ENCODE measurements at regions not wholly inside any gene's neighbourhood (a gene's known extent, or its start where the extent isn't known, plus 50 kb on each side); places are given as distances from the start of the nearest gene placed in this dataset.

DNA sequence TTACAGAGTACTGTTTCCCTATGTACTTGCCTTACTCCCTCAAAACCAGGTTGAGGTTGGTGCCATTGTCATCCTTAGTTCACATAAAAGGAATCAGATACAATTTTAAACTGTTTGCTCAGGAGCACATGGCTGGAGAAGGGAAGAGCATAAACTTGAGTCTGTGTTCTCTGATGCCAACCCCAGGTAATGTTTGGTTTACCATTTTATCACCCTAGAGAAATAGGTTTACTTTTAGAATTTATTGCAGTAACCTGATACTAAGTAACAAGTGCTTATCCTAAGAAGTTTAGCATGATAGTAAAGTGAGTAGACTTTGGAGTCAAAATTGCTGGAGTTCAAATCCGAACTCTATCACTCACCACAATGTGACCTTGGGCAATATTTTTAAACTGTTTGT, 86.3 kb downstream of the RFPL4B start:
- Histone ChIP-seq H3K27me3 (no peaks in the 10 kb centered on the region), H3K9me3 (no peaks in the 10 kb centered on the region), H3K4me3 (ENCODE audit: low read depth, low read length) (no peak overlapping the region), H3K36me3 (no peaks in the 10 kb centered on the region), H3K4me1 (no peaks in the 10 kb centered on the region)
- TF ChIP-seq, protein P1, sequence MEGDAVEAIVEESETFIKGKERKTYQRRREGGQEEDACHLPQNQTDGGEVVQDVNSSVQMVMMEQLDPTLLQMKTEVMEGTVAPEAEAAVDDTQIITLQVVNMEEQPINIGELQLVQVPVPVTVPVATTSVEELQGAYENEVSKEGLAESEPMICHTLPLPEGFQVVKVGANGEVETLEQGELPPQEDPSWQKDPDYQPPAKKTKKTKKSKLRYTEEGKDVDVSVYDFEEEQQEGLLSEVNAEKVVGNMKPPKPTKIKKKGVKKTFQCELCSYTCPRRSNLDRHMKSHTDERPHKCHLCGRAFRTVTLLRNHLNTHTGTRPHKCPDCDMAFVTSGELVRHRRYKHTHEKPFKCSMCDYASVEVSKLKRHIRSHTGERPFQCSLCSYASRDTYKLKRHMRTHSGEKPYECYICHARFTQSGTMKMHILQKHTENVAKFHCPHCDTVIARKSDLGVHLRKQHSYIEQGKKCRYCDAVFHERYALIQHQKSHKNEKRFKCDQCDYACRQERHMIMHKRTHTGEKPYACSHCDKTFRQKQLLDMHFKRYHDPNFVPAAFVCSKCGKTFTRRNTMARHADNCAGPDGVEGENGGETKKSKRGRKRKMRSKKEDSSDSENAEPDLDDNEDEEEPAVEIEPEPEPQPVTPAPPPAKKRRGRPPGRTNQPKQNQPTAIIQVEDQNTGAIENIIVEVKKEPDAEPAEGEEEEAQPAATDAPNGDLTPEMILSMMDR (IDR thresholded peaks at IDR 0.05; ENCODE audit: low read depth, low read length): no peak
- DNase-seq: no peak

DNA sequence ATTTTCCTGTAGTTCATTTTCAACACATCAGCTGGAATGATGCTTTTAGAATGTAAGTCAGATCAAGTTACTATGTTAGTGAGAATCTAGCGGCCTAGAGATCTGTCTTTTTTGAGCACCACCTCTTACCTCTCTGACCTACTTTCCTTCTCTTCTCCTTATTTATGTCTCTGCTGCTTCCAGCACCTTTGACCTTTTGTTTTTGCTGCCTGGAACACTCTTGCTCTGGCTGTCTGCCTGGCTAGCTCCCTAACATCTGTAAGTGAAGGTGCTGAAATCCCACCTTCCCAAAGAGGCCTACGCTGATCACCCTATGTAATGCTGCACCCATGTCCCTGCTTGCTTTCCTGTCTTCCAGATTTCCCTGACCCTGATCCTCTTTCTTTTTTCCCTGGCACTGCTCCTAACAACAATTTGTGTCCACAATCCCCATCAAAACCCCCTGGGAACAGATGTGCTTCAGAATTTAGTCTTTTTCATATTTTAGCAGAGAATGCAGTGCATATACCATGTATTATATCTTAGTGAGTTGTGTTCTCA, 87.8 kb downstream of the RFPL4B start:
- Histone ChIP-seq H3K4me1 (no peaks in the 10 kb centered on the region), H3K36me3 (no peaks in the 10 kb centered on the region), H3K4me3 (ENCODE audit: low read depth, low read length) (no peak overlapping the region), H3K9me3 (no peaks in the 10 kb centered on the region), H3K27me3 (no peaks in the 10 kb centered on the region)
- TF ChIP-seq, protein P1 (IDR thresholded peaks at IDR 0.05; ENCODE audit: low read depth, low read length): no peak
- no peak for DNase-seq

DNA sequence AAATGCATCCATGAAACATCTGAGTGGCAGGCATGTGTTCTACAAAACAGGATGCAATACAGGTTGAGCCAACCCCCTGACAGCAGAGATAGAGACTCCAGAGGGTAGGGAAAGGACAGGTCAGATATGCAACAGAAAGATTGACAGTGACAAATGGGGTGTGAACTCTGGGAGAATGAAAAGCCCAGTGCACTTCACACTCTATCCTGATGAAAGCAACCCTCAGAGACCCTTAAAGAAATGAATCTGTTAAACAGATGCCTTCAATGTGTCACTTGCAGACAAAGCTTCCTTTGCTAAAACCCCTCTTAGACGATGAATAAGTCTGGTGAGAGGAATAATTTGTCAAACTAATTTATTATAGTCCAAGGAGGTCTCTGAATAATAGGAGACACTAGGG, 89.9 kb downstream of the RFPL4B start:
- TF ChIP-seq, protein P1 (IDR thresholded peaks at IDR 0.05; ENCODE audit: low read depth, low read length): no peak
- Histone ChIP-seq H3K4me1 (no peaks in the 10 kb centered on the region), H3K9me3 (no peaks in the 10 kb centered on the region), H3K4me3 (ENCODE audit: low read depth, low read length) (no peak overlapping the region), H3K27me3 (no peaks in the 10 kb centered on the region), H3K36me3 (no peaks in the 10 kb centered on the region)
- no peak for DNase-seq

DNA sequence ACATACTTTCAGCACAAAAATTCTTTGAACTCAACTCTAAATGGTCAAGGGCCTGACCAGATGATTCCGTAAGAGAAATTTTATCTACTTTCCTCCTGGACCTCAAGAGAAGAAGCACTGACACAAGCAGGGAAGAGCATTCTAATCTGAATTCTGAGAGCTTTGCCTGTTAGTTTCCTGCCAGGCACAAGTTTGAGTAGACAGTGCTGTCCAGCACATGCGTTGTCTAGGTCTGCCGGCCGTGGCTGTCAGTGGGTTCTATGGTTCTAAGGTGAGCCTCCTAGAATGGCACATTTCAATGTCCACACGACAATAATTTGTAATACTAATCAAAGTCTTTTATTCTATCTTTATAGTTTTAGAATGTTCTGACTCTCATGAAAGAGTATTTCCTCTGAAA, 91.9 kb downstream of the RFPL4B start:
- H3K4me1 ChIP-seq: peaks cover 6% of the 10 kb centered on the region
- TF ChIP-seq, protein P1 (IDR thresholded peaks at IDR 0.05; ENCODE audit: low read depth, low read length): no peak
- H3K36me3 ChIP-seq: no peaks in the 10 kb centered on the region
- H3K27me3 ChIP-seq: no peaks in the 10 kb centered on the region
- no peak for DNase-seq
- no peak overlapping the region for H3K4me3 ChIP-seq (ENCODE audit: low read depth, low read length)
- H3K9me3 ChIP-seq: no peaks in the 10 kb centered on the region

DNA sequence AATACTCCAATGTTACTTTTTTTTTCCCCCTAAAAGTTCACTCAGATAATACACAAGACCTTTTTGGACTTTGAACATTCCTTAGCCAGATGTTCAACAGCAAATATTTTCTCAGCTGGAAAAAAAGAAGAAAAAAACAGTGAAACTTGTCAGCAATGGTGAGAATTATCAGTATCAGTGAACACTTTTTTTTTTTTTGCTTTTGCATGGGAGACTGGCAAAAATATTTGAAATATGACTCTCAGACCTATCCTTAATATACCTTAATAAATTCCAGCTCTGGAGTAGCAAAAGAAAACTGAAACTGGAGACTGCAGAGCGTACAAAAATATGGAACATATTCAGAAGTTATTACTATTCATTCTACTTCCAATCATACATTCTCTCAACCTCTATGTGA, 92.3 kb downstream of the RFPL4B start:
- Histone ChIP-seq H3K4me1 (peaks cover 6% of the 10 kb centered on the region), H3K36me3 (no peaks in the 10 kb centered on the region), H3K27me3 (no peaks in the 10 kb centered on the region), H3K9me3 (no peaks in the 10 kb centered on the region), H3K4me3 (ENCODE audit: low read depth, low read length) (no peak overlapping the region)
- DNase-seq: no peak
- TF ChIP-seq, protein P1 (IDR thresholded peaks at IDR 0.05; ENCODE audit: low read depth, low read length): no peak

DNA sequence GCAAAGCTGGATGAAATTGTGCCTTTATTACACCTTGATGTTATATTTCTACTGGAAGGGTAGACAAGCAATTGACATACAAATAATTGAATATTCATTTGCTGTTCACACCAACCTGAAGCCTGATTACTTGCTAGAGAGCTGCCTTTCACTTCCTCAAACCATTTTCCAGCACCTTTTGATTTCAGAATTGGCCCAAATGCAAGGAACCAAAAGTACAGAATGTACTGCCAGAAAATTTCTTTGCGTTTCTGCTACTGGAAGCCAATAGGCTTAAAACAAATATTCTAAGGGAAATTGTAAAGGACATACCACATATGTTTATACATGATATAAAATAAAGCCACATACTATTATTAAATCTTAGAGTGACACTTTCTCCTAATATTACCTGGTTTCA, 94.5 kb downstream of the RFPL4B start:
- Histone ChIP-seq H3K4me3 (ENCODE audit: low read depth, low read length) (no peak overlapping the region), H3K36me3 (no peaks in the 10 kb centered on the region), H3K9me3 (no peaks in the 10 kb centered on the region), H3K27me3 (no peaks in the 10 kb centered on the region), H3K4me1 (peaks cover 6% of the 10 kb centered on the region)
- no peak for DNase-seq
- TF ChIP-seq, protein P1 (IDR thresholded peaks at IDR 0.05; ENCODE audit: low read depth, low read length): no peak
